ENCODE measurements at regions not wholly inside any gene's neighbourhood (a gene's known extent, or its start where the extent isn't known, plus 50 kb on each side); places are given as distances from the start of the nearest gene placed in this dataset.

- RAD21 ChIA-PET (ENCODE audit: unreplicated experiment) = no interaction called here
- CTCF ChIA-PET = no interaction called here
- no peaks in the 10 kb centered on the region for H3K79me2 ChIP-seq (ENCODE audit: control insufficient read depth, insufficient read depth, low read length)
- no peak overlapping the region for H3K27ac ChIP-seq (ENCODE audit: control insufficient read depth, insufficient read depth)
- no TSS peak for BruUV-seq (replicated peaks)
- ATAC-seq = no peak
- POLR2A ChIA-PET = no interaction called here
- no peak for FAIRE-seq
- H2AFZ ChIP-seq (ENCODE audit: control insufficient read depth, low read depth, low read length) = no peak overlapping the region
- H3K4me3 ChIP-seq = no peak overlapping the region
- TF ChIP-seq MYC (IDR thresholded peaks at IDR 0.05; ENCODE audit: insufficient read depth, insufficient read length, insufficient replicate concordance, low read length, severe bottlenecking) (no peak), NBN (IDR thresholded peaks at IDR 0.05) (no peak), SREBF1 (IDR thresholded peaks at IDR 0.05; ENCODE audit: low read length) (no peak), POLR2AphosphoS2 (IDR thresholded peaks at IDR 0.05; ENCODE audit: low read depth, low read length) (no peak)
- no peak overlapping the region for H3K9ac ChIP-seq (ENCODE audit: control insufficient read depth, insufficient read depth, low read length)
- no peaks in the 10 kb centered on the region for H3K27me3 ChIP-seq (replicated peaks in 1 of 2; ENCODE audit: control insufficient read depth in 2 of 2, insufficient read depth in 2 of 2, low read length in 1 of 2)
- no peaks in the 10 kb centered on the region for H3K9me3 ChIP-seq (replicated peaks; ENCODE audit: control insufficient read depth, insufficient read depth, low read length)
- no peak for DNase-seq (ENCODE audit: low read depth, low spot score)
- in situ Hi-C loops (cut with MboI) (no loop called here), intact Hi-C loops (cut with micrococcal nuclease; ENCODE audit: unreplicated experiment) (no loop called here)
- H4K20me1 ChIP-seq (ENCODE audit: control insufficient read depth, insufficient read depth) = no peaks in the 10 kb centered on the region
- H3K4me2 ChIP-seq (ENCODE audit: control insufficient read depth, insufficient read depth) = no peak overlapping the region
- H3K36me3 ChIP-seq (ENCODE audit: control insufficient read depth in 2 of 2, insufficient read depth in 2 of 2, low read length in 1 of 2) = no peaks in the 10 kb centered on the region
- SMC1A ChIA-PET (ENCODE audit: uncharacterized antibody, unreplicated experiment) = no interaction called here
- no peaks in the 10 kb centered on the region for H3K4me1 ChIP-seq (ENCODE audit: control insufficient read depth, insufficient read depth, low read length)
- WGBS (ENCODE audit: insufficient coverage, insufficient replicate concordance, low lambda C conversion rate, missing lambda C conversion rate) = 17% methylated on average over 11 of the region's 11 CpGs
These were observed 282.2 kb downstream of the CYP26B1 start for GRCh38 chr2:71865391-71865965.

- RAD21 ChIA-PET (ENCODE audit: unreplicated experiment) = no interaction called here
- H3K4me3 ChIP-seq = no peak overlapping the region
- H3K36me3 ChIP-seq (ENCODE audit: control insufficient read depth in 2 of 2, insufficient read depth in 2 of 2, low read length in 1 of 2) = no peaks in the 10 kb centered on the region
- H4K20me1 ChIP-seq (ENCODE audit: control insufficient read depth, insufficient read depth) = no peaks in the 10 kb centered on the region
- no peak overlapping the region for H3K4me2 ChIP-seq (ENCODE audit: control insufficient read depth, insufficient read depth)
- POLR2A ChIA-PET = no interaction called here
- no peaks in the 10 kb centered on the region for H3K79me2 ChIP-seq (ENCODE audit: control insufficient read depth, insufficient read depth, low read length)
- H3K9me3 ChIP-seq (replicated peaks; ENCODE audit: control insufficient read depth, insufficient read depth, low read length) = no peaks in the 10 kb centered on the region
- WGBS (ENCODE audit: insufficient coverage, insufficient replicate concordance, low lambda C conversion rate, missing lambda C conversion rate) = 7% methylated on average over 5 of the region's 5 CpGs
- no peaks in the 10 kb centered on the region for H3K4me1 ChIP-seq (ENCODE audit: control insufficient read depth, insufficient read depth, low read length)
- CTCF ChIA-PET = no interaction called here
- H2AFZ ChIP-seq (ENCODE audit: control insufficient read depth, low read depth, low read length) = no peak overlapping the region
- H3K27ac ChIP-seq (ENCODE audit: control insufficient read depth, insufficient read depth) = no peak overlapping the region
- FAIRE-seq = no peak
- in situ Hi-C loops (cut with MboI) (no loop called here), intact Hi-C loops (cut with micrococcal nuclease; ENCODE audit: unreplicated experiment) (no loop called here)
- SMC1A ChIA-PET (ENCODE audit: uncharacterized antibody, unreplicated experiment) = no interaction called here
- no peak overlapping the region for H3K9ac ChIP-seq (ENCODE audit: control insufficient read depth, insufficient read depth, low read length)
- BruUV-seq (replicated peaks) = no TSS peak
- no peak for ATAC-seq
- H3K27me3 ChIP-seq (replicated peaks in 1 of 2; ENCODE audit: control insufficient read depth in 2 of 2, insufficient read depth in 2 of 2, low read length in 1 of 2) = no peaks in the 10 kb centered on the region
- DNase-seq (ENCODE audit: low read depth, low spot score) = no peak
- TF ChIP-seq POLR2AphosphoS5 (IDR thresholded peaks at IDR 0.05; ENCODE audit: low read length) (no peak), ZNF592 (IDR thresholded peaks at IDR 0.05) (no peak), SKIL (IDR thresholded peaks at IDR 0.05; ENCODE audit: low read depth, poor library complexity, severe bottlenecking) (no peak), SMAD1 (IDR thresholded peaks at IDR 0.05; ENCODE audit: low read depth, partially characterized antibody) (no peak), SMARCA5 (IDR thresholded peaks at IDR 0.05) (no peak), RAD21 (IDR thresholded peaks at IDR 0.05; ENCODE audit: insufficient read depth, low read depth, low read length) (no peak), GATAD2B (conservative IDR thresholded peaks at IDR 0.05; ENCODE audit: low read depth) (no peak), TCF7 (IDR thresholded peaks at IDR 0.05; ENCODE audit: borderline replicate concordance) (no peak), FOXK2 (IDR thresholded peaks at IDR 0.05) (no peak), RCOR1 (conservative IDR thresholded peaks at IDR 0.05; ENCODE audit: low read depth, low read length) (no peak)
These were observed 283.6 kb downstream of the CYP26B1 start for GRCh38 chr2:71864085-71864484.

All from GM12878 (cell line).